ENCODE measurements at regions not wholly inside any gene's neighbourhood (a gene's known extent, or its start where the extent isn't known, plus 50 kb on each side); places are given as distances from the start of the nearest gene placed in this dataset.
A peak's percentile ranks its signal among the peaks of the same experiment; 100 is the strongest.

GRCh38 chr2:152227969-152228592 is 52.5 kb upstream of the STAM2 start:
- no peak for DNase-seq (ENCODE audit: low read depth, low spot score)

GRCh38 chr2:152231446-152231845 is 55.9 kb upstream of the STAM2 start:
- DNase-seq (ENCODE audit: low read depth, low spot score) = no peak

- DNase-seq (ENCODE audit: low read depth, low spot score) = no peak
These were observed 58.7 kb upstream of the STAM2 start for GRCh38 chr2:152234277-152234676.

GRCh38 chr2:152236191-152236925 is 60.8 kb upstream of the STAM2 start:
- no peak for DNase-seq (ENCODE audit: low read depth, low spot score)

- no peak for DNase-seq (ENCODE audit: low read depth, low spot score)
These were observed 62.5 kb upstream of the STAM2 start for GRCh38 chr2:152238016-152238415.

GRCh38 chr2:152240559-152241231 is 65.1 kb upstream of the STAM2 start:
- no peak for DNase-seq (ENCODE audit: low read depth, low spot score)

GRCh38 chr2:152241948-152242729 is 66.6 kb upstream of the STAM2 start:
- DNase-seq (ENCODE audit: low read depth, low spot score) = no peak

GRCh38 chr2:152242787-152243472 is 67.4 kb upstream of the STAM2 start:
- DNase-seq (ENCODE audit: low read depth, low spot score) = peak; percentile 62

- peak; percentile 23 for DNase-seq (ENCODE audit: low read depth, low spot score)
These were observed 68.4 kb upstream of the STAM2 start for GRCh38 chr2:152243761-152244640.

- no peak for DNase-seq (ENCODE audit: low read depth, low spot score)
These were observed 70.1 kb upstream of the STAM2 start for GRCh38 chr2:152245653-152246052.

- no peak for DNase-seq (ENCODE audit: low read depth, low spot score)
These were observed 71.2 kb upstream of the STAM2 start for GRCh38 chr2:152246686-152247336.

- no peak for DNase-seq (ENCODE audit: low read depth, low spot score)
These were observed 71.8 kb upstream of the STAM2 start for GRCh38 chr2:152247337-152247695.

GRCh38 chr2:152250421-152251100 is 75.0 kb upstream of the STAM2 start:
- no peak for DNase-seq (ENCODE audit: low read depth, low spot score)

- DNase-seq (ENCODE audit: low read depth, low spot score) = no peak
These were observed 75.6 kb upstream of the STAM2 start for GRCh38 chr2:152251211-152251610.

GRCh38 chr2:152251811-152252210 is 76.2 kb upstream of the STAM2 start:
- no peak for DNase-seq (ENCODE audit: low read depth, low spot score)

- no peak for DNase-seq (ENCODE audit: low read depth, low spot score)
These were observed 78.9 kb upstream of the STAM2 start for GRCh38 chr2:152254486-152254885.

- no peak for DNase-seq (ENCODE audit: low read depth, low spot score)
These were observed 79.4 kb upstream of the STAM2 start for GRCh38 chr2:152254976-152255375.

GRCh38 chr2:152255918-152256317 is 79.1 kb upstream of the FMNL2 start:
- no peak for DNase-seq (ENCODE audit: low read depth, low spot score)

- DNase-seq (ENCODE audit: low read depth, low spot score) = no peak
These were observed 74.0 kb upstream of the FMNL2 start for GRCh38 chr2:152260939-152261338.

All from ELF-1 (cell line).